ENCODE measurements at regions not wholly inside any gene's neighbourhood (a gene's known extent, or its start where the extent isn't known, plus 50 kb on each side); places are given as distances from the start of the nearest gene placed in this dataset.

DNA sequence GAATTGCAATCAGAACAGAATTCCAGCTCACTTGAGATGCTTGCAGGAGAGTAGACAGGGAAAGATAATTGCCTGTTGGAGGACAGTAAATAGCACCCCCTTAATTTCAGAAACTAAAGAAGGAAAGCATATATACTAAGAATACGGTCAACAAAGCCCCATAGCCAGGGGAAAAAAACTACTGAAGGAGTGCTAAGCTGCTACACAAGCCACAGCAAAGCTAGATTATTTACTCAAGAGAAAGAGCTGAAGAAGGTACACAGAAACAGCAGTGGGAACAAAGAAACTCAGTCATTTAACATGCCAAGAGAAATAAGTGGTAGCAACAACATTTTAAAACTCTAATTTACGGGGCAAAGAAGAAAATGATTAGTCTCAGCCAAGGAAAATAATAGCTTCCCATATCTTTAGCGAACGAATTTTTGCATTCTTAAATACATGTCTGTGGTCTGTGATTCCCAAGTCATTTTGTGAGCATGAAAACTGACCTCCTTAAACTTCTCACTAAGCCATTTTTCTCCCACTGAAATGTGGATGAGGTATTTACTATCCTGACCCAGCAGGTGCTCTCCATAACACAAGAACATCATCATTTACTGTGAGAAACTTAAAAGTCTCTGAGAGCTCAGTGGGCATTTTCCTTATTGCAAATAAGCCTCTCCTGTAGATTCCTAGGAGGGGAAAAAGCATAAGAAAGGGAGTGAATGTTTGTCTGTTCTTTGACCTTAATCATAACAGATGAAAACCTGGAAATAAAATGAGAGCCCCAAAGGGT is 196.0 kb downstream of the PAX3 start:
- TF ChIP-seq TCF7L2 (IDR thresholded peaks at IDR 0.05; ENCODE audit: borderline replicate concordance, extremely low read depth, insufficient read depth, insufficient read length) (no peak), SRF (IDR thresholded peaks at IDR 0.05; ENCODE audit: low read depth) (no peak), ELF1 (IDR thresholded peaks at IDR 0.05; ENCODE audit: borderline replicate concordance, low read depth) (no peak)
- TF ChIP-seq, protein P1, sequence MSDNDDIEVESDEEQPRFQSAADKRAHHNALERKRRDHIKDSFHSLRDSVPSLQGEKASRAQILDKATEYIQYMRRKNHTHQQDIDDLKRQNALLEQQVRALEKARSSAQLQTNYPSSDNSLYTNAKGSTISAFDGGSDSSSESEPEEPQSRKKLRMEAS (IDR thresholded peaks at IDR 0.05), result no peak
- DNase-seq (ENCODE audit: low read depth, low spot score) (no peak), ATAC-seq (no peak)
- Histone ChIP-seq H3K9me3 (ENCODE audit: control insufficient read depth in 1 of 2, insufficient read depth in 1 of 2, low read depth in 1 of 2, low read length in 2 of 2) (no peaks in the 10 kb centered on the region), H4K20me1 (ENCODE audit: insufficient read depth) (0 out of 2 replicates have a peak, but pooled peaks cover 3% of the 10 kb centered on the region), H3K9me2 (ENCODE audit: insufficient read depth) (no peaks in the 10 kb centered on the region), H3K27me3 (ENCODE audit: insufficient read depth, low read length) (peaks cover 76% of the 10 kb centered on the region), H3K9ac (ENCODE audit: low read length) (no peak overlapping the region), H3K4me3 (replicated peaks in 1 of 2; ENCODE audit: low read depth in 1 of 2, low read length in 2 of 2) (no peak overlapping the region), H2AFZ (ENCODE audit: low read depth, low read length, poor library complexity, severe bottlenecking) (no peak overlapping the region), H3K36me3 (ENCODE audit: control insufficient read depth in 1 of 2, insufficient read depth in 2 of 2, low read length in 2 of 2) (no peaks in the 10 kb centered on the region), H3K79me2 (ENCODE audit: insufficient read depth, low read length) (no peaks in the 10 kb centered on the region), H3K4me1 (ENCODE audit: control insufficient read depth in 1 of 2, insufficient read depth in 2 of 2, low read length in 2 of 2) (no peaks in the 10 kb centered on the region), H3K27ac (ENCODE audit: low read depth, low read length) (no peak overlapping the region), H3K4me2 (ENCODE audit: low read length) (no peak overlapping the region)
- ChIA-PET RAD21 (ENCODE audit: low non-redundant PET in 1 of 2, low total read pairs in 2 of 2, uncharacterized antibody in 2 of 2, unreplicated experiment in 2 of 2) (no interaction called here), CTCF (interaction anchor here (1.1 kb wide), 1 partner anchor 77 kb away, joined by 3 read pairs; no protein-coding TSS in a partner anchor), POLR2A (no interaction called here)
- intact Hi-C loops (cut with micrococcal nuclease), result no loop called here
- BruUV-seq (replicated peaks), result no TSS peak

GRCh38 chr2:222100704-222101699 is 197.8 kb downstream of the PAX3 start:
- POLR2A ChIA-PET, result no interaction called here

More at GRCh38 chr2:222100704-222101699, 197.8 kb downstream of the PAX3 start:
- no peaks in the 10 kb centered on the region for H3K9me3 ChIP-seq (ENCODE audit: control insufficient read depth in 1 of 2, insufficient read depth in 1 of 2, low read depth in 1 of 2, low read length in 2 of 2)
- H3K27me3 ChIP-seq (ENCODE audit: insufficient read depth, low read length), result peaks cover 84% of the 10 kb centered on the region
- DNase-seq (ENCODE audit: low read depth, low spot score) (no peak), ATAC-seq (no peak)
- no peak overlapping the region for H3K27ac ChIP-seq (ENCODE audit: low read depth, low read length)
- H3K79me2 ChIP-seq (ENCODE audit: insufficient read depth, low read length), result no peaks in the 10 kb centered on the region
- CTCF ChIA-PET, result no interaction called here
- no peak overlapping the region for H3K4me2 ChIP-seq (ENCODE audit: low read length)
- H3K36me3 ChIP-seq (ENCODE audit: control insufficient read depth in 1 of 2, insufficient read depth in 2 of 2, low read length in 2 of 2), result no peaks in the 10 kb centered on the region
- H3K4me1 ChIP-seq (ENCODE audit: control insufficient read depth in 1 of 2, insufficient read depth in 2 of 2, low read length in 2 of 2), result no peaks in the 10 kb centered on the region
- H3K9ac ChIP-seq (ENCODE audit: low read length), result no peak overlapping the region
- intact Hi-C loops (cut with micrococcal nuclease), result no loop called here
- TF ChIP-seq, protein P1 (IDR thresholded peaks at IDR 0.05), result no peak
- TF ChIP-seq POLR2A (IDR thresholded peaks at IDR 0.05; ENCODE audit: borderline replicate concordance, extremely low read depth, insufficient read depth, insufficient read length) (no peak), EZH2phosphoT487 (IDR thresholded peaks at IDR 0.05; ENCODE audit: borderline replicate concordance) (no peak), EGR1 (IDR thresholded peaks at IDR 0.05; ENCODE audit: low read depth) (no peak), ELF1 (IDR thresholded peaks at IDR 0.05; ENCODE audit: borderline replicate concordance, low read depth) (no peak), SIN3A (IDR thresholded peaks at IDR 0.05; ENCODE audit: low read depth) (no peak), CBX3 (IDR thresholded peaks at IDR 0.05; ENCODE audit: low read depth) (no peak), CTCF (IDR thresholded peaks at IDR 0.05 in 2 of 3, conservative IDR thresholded peaks at IDR 0.05 in 1 of 3; ENCODE audit: borderline replicate concordance in 1 of 3, insufficient read depth in 1 of 3, low read depth in 2 of 3, low read length in 2 of 3) (no peak), ZNF274 (IDR thresholded peaks at IDR 0.05; ENCODE audit: low read depth, low read length) (no peak)
- TF ChIP-seq, protein P2, sequence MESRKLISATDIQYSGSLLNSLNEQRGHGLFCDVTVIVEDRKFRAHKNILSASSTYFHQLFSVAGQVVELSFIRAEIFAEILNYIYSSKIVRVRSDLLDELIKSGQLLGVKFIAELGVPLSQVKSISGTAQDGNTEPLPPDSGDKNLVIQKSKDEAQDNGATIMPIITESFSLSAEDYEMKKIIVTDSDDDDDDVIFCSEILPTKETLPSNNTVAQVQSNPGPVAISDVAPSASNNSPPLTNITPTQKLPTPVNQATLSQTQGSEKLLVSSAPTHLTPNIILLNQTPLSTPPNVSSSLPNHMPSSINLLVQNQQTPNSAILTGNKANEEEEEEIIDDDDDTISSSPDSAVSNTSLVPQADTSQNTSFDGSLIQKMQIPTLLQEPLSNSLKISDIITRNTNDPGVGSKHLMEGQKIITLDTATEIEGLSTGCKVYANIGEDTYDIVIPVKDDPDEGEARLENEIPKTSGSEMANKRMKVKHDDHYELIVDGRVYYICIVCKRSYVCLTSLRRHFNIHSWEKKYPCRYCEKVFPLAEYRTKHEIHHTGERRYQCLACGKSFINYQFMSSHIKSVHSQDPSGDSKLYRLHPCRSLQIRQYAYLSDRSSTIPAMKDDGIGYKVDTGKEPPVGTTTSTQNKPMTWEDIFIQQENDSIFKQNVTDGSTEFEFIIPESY (IDR thresholded peaks at IDR 0.05; ENCODE audit: extremely low read depth, insufficient replicate concordance, low read length), result no peak
- 0 out of 2 replicates have a peak, but pooled peaks cover 3% of the 10 kb centered on the region for H4K20me1 ChIP-seq (ENCODE audit: insufficient read depth)
- RAD21 ChIA-PET (ENCODE audit: low non-redundant PET in 1 of 2, low total read pairs in 2 of 2, uncharacterized antibody in 2 of 2, unreplicated experiment in 2 of 2), result no interaction called here
- no TSS peak for BruUV-seq (replicated peaks)
- no peaks in the 10 kb centered on the region for H3K9me2 ChIP-seq (ENCODE audit: insufficient read depth)
- H3K4me3 ChIP-seq (replicated peaks in 1 of 2; ENCODE audit: low read depth in 1 of 2, low read length in 2 of 2), result no peak overlapping the region
- no peak overlapping the region for H2AFZ ChIP-seq (ENCODE audit: low read depth, low read length, poor library complexity, severe bottlenecking)

Measured in HCT116 (cell line).